ENCODE measurements at regions not wholly inside any gene's neighbourhood (a gene's known extent, or its start where the extent isn't known, plus 50 kb on each side); places are given as distances from the start of the nearest gene placed in this dataset.

DNA sequence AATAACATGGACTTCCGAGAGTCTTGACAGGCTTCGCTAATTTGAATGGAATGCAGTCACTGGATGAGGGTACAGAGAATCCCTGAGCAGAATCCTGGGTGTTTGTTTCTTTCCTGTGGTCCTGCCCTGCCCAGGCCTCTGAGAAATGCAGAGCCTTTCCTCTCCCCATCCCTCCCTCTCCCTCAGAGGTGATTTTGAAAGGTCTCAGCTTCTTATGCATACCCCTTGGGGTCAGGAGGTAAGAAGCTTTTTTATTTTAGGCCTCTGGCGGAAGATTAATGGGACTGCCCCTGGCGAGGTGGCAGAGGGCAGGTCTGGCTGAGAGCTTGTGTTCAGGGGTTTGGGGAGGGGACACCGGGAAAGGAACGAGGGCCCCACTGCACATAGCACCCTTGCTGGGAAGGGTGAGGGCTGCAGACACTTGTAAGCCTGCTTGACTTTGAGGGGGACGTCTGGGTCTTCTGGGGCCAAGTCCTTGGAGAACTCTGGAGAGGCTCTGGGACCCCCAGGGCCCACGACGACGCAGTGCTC lies 116.5 kb upstream of the SLC45A1 start:
- TF ChIP-seq, protein P1, sequence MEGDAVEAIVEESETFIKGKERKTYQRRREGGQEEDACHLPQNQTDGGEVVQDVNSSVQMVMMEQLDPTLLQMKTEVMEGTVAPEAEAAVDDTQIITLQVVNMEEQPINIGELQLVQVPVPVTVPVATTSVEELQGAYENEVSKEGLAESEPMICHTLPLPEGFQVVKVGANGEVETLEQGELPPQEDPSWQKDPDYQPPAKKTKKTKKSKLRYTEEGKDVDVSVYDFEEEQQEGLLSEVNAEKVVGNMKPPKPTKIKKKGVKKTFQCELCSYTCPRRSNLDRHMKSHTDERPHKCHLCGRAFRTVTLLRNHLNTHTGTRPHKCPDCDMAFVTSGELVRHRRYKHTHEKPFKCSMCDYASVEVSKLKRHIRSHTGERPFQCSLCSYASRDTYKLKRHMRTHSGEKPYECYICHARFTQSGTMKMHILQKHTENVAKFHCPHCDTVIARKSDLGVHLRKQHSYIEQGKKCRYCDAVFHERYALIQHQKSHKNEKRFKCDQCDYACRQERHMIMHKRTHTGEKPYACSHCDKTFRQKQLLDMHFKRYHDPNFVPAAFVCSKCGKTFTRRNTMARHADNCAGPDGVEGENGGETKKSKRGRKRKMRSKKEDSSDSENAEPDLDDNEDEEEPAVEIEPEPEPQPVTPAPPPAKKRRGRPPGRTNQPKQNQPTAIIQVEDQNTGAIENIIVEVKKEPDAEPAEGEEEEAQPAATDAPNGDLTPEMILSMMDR (IDR thresholded peaks at IDR 0.05; ENCODE audit: low read depth, low read length, poor library complexity, severe bottlenecking) = no peak
- TF ChIP-seq EZH2phosphoT487 (IDR thresholded peaks at IDR 0.05; ENCODE audit: borderline replicate concordance, low read length) = no peak
